Heart right ventricle (tissue), 16 donors: ENCODE measurements at regions not wholly inside any gene's neighbourhood (a gene's known extent, or its start where the extent isn't known, plus 50 kb on each side); places are given as distances from the start of the nearest gene placed in this dataset.

Experiments
- ATAC-seq, 8 donors: fragments of 200-7000 bp; cut with Tn5 transposase; one replicate each; pipeline ENCODE4 v1.9.1; 2020; ENCODE audit warnings: mild to moderate bottlenecking in 8 of 8, moderate library complexity in 8 of 8, moderate number of reproducible peaks in 1 of 8
- DNase-seq, 2 donors: peaks; one replicate each; pipeline ENCODE4 v3.0.0-alpha.2; 2020
- H3K27ac ChIP-seq, 10 donors: fragments of 200-600 bp; sonication (generic) in 2 of 10; one replicate each; pipeline versions ENCODE4 v1.5.0 to v1.8.0; 2020 to 2022; ENCODE audit warnings: mild to moderate bottlenecking in 3 of 10
- H3K27me3 ChIP-seq, 7 donors: fragments of 200-600 bp; one replicate each; pipeline ENCODE4 v1.8.0; 2021 to 2022; ENCODE audit warnings: mild to moderate bottlenecking in 2 of 7
- H3K36me3 ChIP-seq, 9 donors: fragments of 200-600 bp; sonication (generic) in 1 of 9; one replicate each; pipeline versions ENCODE4 v1.5.0 to v1.8.0; 2020 to 2022; ENCODE audit warnings: mild to moderate bottlenecking in 2 of 9
- H3K4me1 ChIP-seq, 9 donors: fragments of 200-600 bp; sonication (generic) in 1 of 9; one replicate each; pipeline versions ENCODE4 v1.5.0 to v1.8.0; 2020 to 2022; ENCODE audit warnings: mild to moderate bottlenecking in 4 of 9
- H3K4me3 ChIP-seq, 10 donors: fragments of 200-600 bp; sonication (generic) in 2 of 10; one replicate each; pipeline versions ENCODE4 v1.5.0 to v1.8.0; 2020 to 2022; ENCODE audit warnings: mild to moderate bottlenecking in 7 of 10, moderate library complexity in 2 of 10
- H3K9me3 ChIP-seq, 11 donors: fragments of 200-600 bp in 10 of 11; sonication (generic) in 2 of 11; one replicate each; pipeline versions ENCODE4 v1.5.0 to v1.8.0; 2013 to 2022; ENCODE audit warnings: mild to moderate bottlenecking in 2 of 11, control low read depth in 1 of 11, moderate library complexity in 1 of 11
- CTCF ChIP-seq, 9 donors: fragments of 200-600 bp; sonication (generic) in 2 of 9; IDR thresholded peaks; one replicate each; pipeline versions ENCODE4 v1.5.0 to v1.8.0; 2021 to 2022; ENCODE audit warnings: antibody characterized with exemption in 9 of 9, mild to moderate bottlenecking in 5 of 9, moderate library complexity in 1 of 9
- WGBS, 2 donors: extraction: QIAGEN DNeasy Blood & Tissue Kit; methylation state at CpG; one replicate each; pipeline ENCODE4 v1.1.7; 2013; ENCODE audit warnings: inconsistent platforms in 1 of 2; 5-methylcytosine and 5-hydroxymethylcytosine counted together
- intact Hi-C, 10 donors: fragments of 100-400 bp; cut with DNase I; formaldehyde crosslinking; loops; one replicate each; pipeline versions ENCODE4 v1.11.1 to v1.14.2; 2022
- donor health status: Arrhythmogenic right ventricular cardiomyopathy.
- donor health status: ischemic (EF 13 %, LVEDD 7.1; RV severe dilation, severe dysfunction).
- donor health status: healthy with polysubstance abuse.
- donor health status: DM: no; HTN: yes; CAD: no.
- donor health status: DM: no; HTN: no; CAD: no.
- donor health status: ischemic (EF 25% LVEDD 6.9; RV normal size, moderate dysfunction).
- donor health status: ischemic (EF 25% LVEDD 5.7; RV mildly dilated, moderate dysfunction).
- donor health status: healthy.
- donor health status: DM: yes; HTN: yes; CAD: no.
- donor health status: Ischemic cardiomyopathy.
- donor health status: ischemic (EF 35%, LVEDD 5.7; RV mildly dilated, moderate dysfunction).
- donor health status: nonischemic (EF 11% LVEDD 7.7; RV severe dilation, severe dysfunction).
- donor health status: DM: yes; HTN: yes; CAD: no.
- donor health status: PGD.
- donor health status: ischemic (EF 29% LVEDD 5.4; RV normal size, mild dysfunction).
- donor health status: nonischemic (EF 23%, LVEDD 6.1; RV moderate dilation, normal function).

- no peaks in the 10 kb centered on the region for H3K4me1 ChIP-seq
- 84 to 89% methylated on average over 7 of the region's 7 CpGs for WGBS, 2 donors
- no peaks in the 10 kb centered on the region for H3K36me3 ChIP-seq
- no peak overlapping the region for H3K4me3 ChIP-seq
- intact Hi-C loops, result no loop called here
- peaks cover 0 to 12% (median 5%) of the 10 kb centered on the region in 11 donors for H3K9me3 ChIP-seq
- H3K27me3 ChIP-seq, result no peaks in the 10 kb centered on the region
- TF ChIP-seq CTCF (IDR thresholded peaks at IDR 0.05), result no peak
- no peak overlapping the region for H3K27ac ChIP-seq
- DNase-seq (no peak), ATAC-seq (no peak)
These were observed 488.4 kb downstream of the ADCYAP1 start for GRCh38 chr18:1392865-1393734.

- Histone ChIP-seq H3K9me3 (peaks cover 0 to 8% (median 0%) of the 10 kb centered on the region in 11 donors), H3K27ac (no peak overlapping the region), H3K36me3 (no peaks in the 10 kb centered on the region)
These were observed 489.3 kb downstream of the ADCYAP1 start for GRCh38 chr18:1393929-1394328.

GRCh38 chr18:1394426-1394825 is 489.8 kb downstream of the ADCYAP1 start:
- no peak for ATAC-seq
- Histone ChIP-seq H3K4me3 (no peak overlapping the region), H3K36me3 (no peaks in the 10 kb centered on the region), H3K27ac (no peak overlapping the region), H3K4me1 (no peaks in the 10 kb centered on the region), H3K27me3 (no peaks in the 10 kb centered on the region), H3K9me3 (peaks cover 0 to 3% (median 0%) of the 10 kb centered on the region in 11 donors)
- DNase-seq, result no peak
- whole genome bisulfite sequencing, 2 donors, result 81 to 83% methylated on average over 1 of the region's 1 CpG
- no peak for TF ChIP-seq CTCF (IDR thresholded peaks at IDR 0.05)
- intact Hi-C loops, result no loop called here

More at GRCh38 chr18:1393929-1394328, 489.3 kb downstream of the ADCYAP1 start:
- no peaks in the 10 kb centered on the region for H3K27me3 ChIP-seq
- intact Hi-C loops, result no loop called here
- DNase-seq (no peak), ATAC-seq (no peak)
- no peak for TF ChIP-seq CTCF (IDR thresholded peaks at IDR 0.05)
- no peaks in the 10 kb centered on the region for H3K4me1 ChIP-seq
- no peak overlapping the region for H3K4me3 ChIP-seq
- WGBS, 2 donors, result 81 to 85% methylated on average over 1 of the region's 1 CpG

- 56 to 62% methylated on average over 5 of the region's 5 CpGs for WGBS, 2 donors
- no peaks in the 10 kb centered on the region for H3K4me1 ChIP-seq
- no peaks in the 10 kb centered on the region for H3K27me3 ChIP-seq
- H3K27ac ChIP-seq, result no peak overlapping the region
- DNase-seq (no peak), ATAC-seq (no peak)
- H3K9me3 ChIP-seq, result no peaks in the 10 kb centered on the region
- no peak overlapping the region for H3K4me3 ChIP-seq
- intact Hi-C loops, result no loop called here
- H3K36me3 ChIP-seq, result no peaks in the 10 kb centered on the region
- TF ChIP-seq CTCF (IDR thresholded peaks at IDR 0.05), result no peak
These were observed 490.3 kb downstream of the ADCYAP1 start for GRCh38 chr18:1394966-1395365.
